IMR-90 (cell line): ENCODE measurements at regions not wholly inside any gene's neighbourhood (a gene's known extent, or its start where the extent isn't known, plus 50 kb on each side); places are given as distances from the start of the nearest gene placed in this dataset.

ENCODE experiments used
- ATAC-seq: fragments of 200-7000 bp; cut with Tn5 transposase; 2 replicates; pipeline ENCODE4 v1.9.1; 2020; ENCODE audit warnings: low read depth, mild to moderate bottlenecking, moderate library complexity
- BruUV-seq: library from RNA; stranded (reverse); fragments of 400-500 nt; replicated peaks from 2 replicates; lab custom pipeline; 2021; lab: Mats Ljungman, UMichigan
- CTCF ChIA-PET: fragments of 300-600 bp; formaldehyde crosslinking; extraction: SDS; loops from one replicate; lab custom pipeline; 2021; ENCODE audit warnings: antibody characterized with exemption; lab: Yijun Ruan, JAX
- POLR2A ChIA-PET: fragments of 300-600 bp; sonication (Branson Sonifier 250); formaldehyde crosslinking; loops from one replicate; lab custom pipeline; 2022; ENCODE audit warnings: antibody characterized with exemption; ENCODE audit not compliant: unreplicated experiment; lab: Charles Lee
- DNase-seq: peaks from one replicate; pipeline ENCODE4 v3.0.0; 2013
- H2AFZ ChIP-seq: replicated peaks from 2 replicates; pipeline ENCODE3; 2013; ENCODE audit warnings: low read length, mild to moderate bottlenecking; ENCODE audit not compliant: poor library complexity
- H2AK5ac ChIP-seq: 2 replicates; pipeline ENCODE4 v1.6.1; 2013; ENCODE audit warnings: low read depth, low read length, inconsistent platforms
- H2AK9ac ChIP-seq: replicated peaks from 2 replicates; pipeline ENCODE3; 2013; ENCODE audit warnings: mild to moderate bottlenecking, low read depth, low read length, moderate library complexity; ENCODE audit not compliant: poor library complexity
- H2BK120ac ChIP-seq: 2 replicates; pipeline ENCODE4 v1.6.1; 2013; ENCODE audit warnings: low read depth, low read length, inconsistent platforms
- H2BK15ac ChIP-seq: 3 replicates; pipeline ENCODE4 v1.6.1; 2013; ENCODE audit warnings: low read depth, low read length, inconsistent platforms
- H2BK20ac ChIP-seq: 2 replicates; pipeline ENCODE4 v1.6.1; 2013; ENCODE audit warnings: low read depth, mild to moderate bottlenecking, inconsistent platforms, low read length, moderate library complexity
- H2BK5ac ChIP-seq: 2 replicates; pipeline ENCODE4 v1.6.1; 2013; ENCODE audit warnings: mild to moderate bottlenecking, low read depth, low read length, inconsistent platforms; ENCODE audit not compliant: poor library complexity, severe bottlenecking
- H3K14ac ChIP-seq: replicated peaks from 2 replicates; pipeline ENCODE4 v1.6.1; 2013; ENCODE audit warnings: low read depth, low read length, inconsistent platforms
- H3K18ac ChIP-seq: 2 replicates; pipeline ENCODE4 v1.6.1; 2013; ENCODE audit warnings: low read depth, low read length, control low read depth
- H3K23ac ChIP-seq: 2 replicates; pipeline ENCODE4 v1.6.1; 2013; ENCODE audit warnings: low read depth, low read length, inconsistent platforms
- H3K27ac ChIP-seq: 2 replicates; pipeline ENCODE4 v1.5.1; 2013; ENCODE audit warnings: mild to moderate bottlenecking, control low read depth, low read length; ENCODE audit not compliant: insufficient read depth
- H3K27me3 ChIP-seq: 2 replicates; pipeline ENCODE4 v1.6.1; 2013; ENCODE audit warnings: low read length; ENCODE audit not compliant: control insufficient read depth, insufficient read depth
- H3K36me3 ChIP-seq: 2 replicates; pipeline ENCODE4 v1.6.1; 2013; ENCODE audit warnings: low read length, mixed read lengths; ENCODE audit not compliant: control insufficient read depth, insufficient read depth
- H3K4ac ChIP-seq: 2 replicates; pipeline ENCODE4 v1.6.1; 2013; ENCODE audit warnings: low read depth, low read length, inconsistent platforms
- H3K4me1 ChIP-seq: 2 replicates; pipeline ENCODE4 v1.6.1; 2013; ENCODE audit warnings: low read length, mixed read lengths; ENCODE audit not compliant: control insufficient read depth, insufficient read depth
- H3K4me2 ChIP-seq: 2 replicates; pipeline ENCODE4 v1.6.1; 2013; ENCODE audit warnings: low read depth, mild to moderate bottlenecking, control low read depth, low read length, moderate library complexity
- H3K4me3 ChIP-seq: 2 replicates; pipeline ENCODE4 v1.5.1; 2013; ENCODE audit warnings: low read depth, mild to moderate bottlenecking, control low read depth, low read length, moderate library complexity; ENCODE audit not compliant: insufficient read depth
- H3K56ac ChIP-seq: 2 replicates; pipeline ENCODE4 v1.6.1; 2013; ENCODE audit warnings: low read length, inconsistent platforms; ENCODE audit not compliant: insufficient read depth; ENCODE audit errors: extremely low read depth
- H3K79me1 ChIP-seq, 2 experiments: 2 replicates each; pipeline ENCODE4 v1.6.1; 2013; ENCODE audit warnings: low read length in 2 of 2, inconsistent platforms in 1 of 2, low read depth in 1 of 2
- H3K9ac ChIP-seq: 2 replicates; pipeline ENCODE4 v1.6.1; 2013; ENCODE audit warnings: low read depth, low read length, control low read depth
- H3K9me1 ChIP-seq: 2 replicates; pipeline ENCODE4 v1.6.1; 2013; ENCODE audit warnings: low read length, inconsistent platforms; ENCODE audit not compliant: insufficient read depth
- H3K9me3 ChIP-seq: 2 replicates; pipeline ENCODE4 v1.6.1; 2013; ENCODE audit warnings: low read length; ENCODE audit not compliant: control insufficient read depth, insufficient read depth
- H4K20me1 ChIP-seq: 2 replicates; pipeline ENCODE4 v1.6.1; 2013; ENCODE audit warnings: low read length, inconsistent platforms; ENCODE audit not compliant: insufficient read depth
- H4K5ac ChIP-seq: 2 replicates; pipeline ENCODE4 v1.6.1; 2013; ENCODE audit warnings: mild to moderate bottlenecking, low read depth, low read length, control low read depth
- H4K8ac ChIP-seq, 2 experiments: 2 replicates each; pipeline ENCODE4 v1.6.1; 2013; ENCODE audit warnings: low read depth in 2 of 2, low read length in 2 of 2, control low read depth in 1 of 2, inconsistent platforms in 1 of 2
- H4K91ac ChIP-seq: 2 replicates; pipeline ENCODE4 v1.6.1; 2013; ENCODE audit warnings: low read depth, low read length, inconsistent platforms; ENCODE audit not compliant: insufficient read depth
- BHLHE40 ChIP-seq: fragments of 150-350 bp; IDR thresholded peaks from 2 replicates; pipeline ENCODE4 v1.6.1; 2016; ENCODE audit warnings: mild to moderate bottlenecking, low read depth, low read length
- CEBPB ChIP-seq: IDR thresholded peaks from 2 replicates; pipeline ENCODE4 v1.6.1; 2012; ENCODE audit warnings: low read depth, low read length, improper control_type of control experiment
- CHD1 ChIP-seq: IDR thresholded peaks from 2 replicates; pipeline ENCODE4 v1.6.1; 2012; ENCODE audit warnings: low read depth, low read length, improper control_type of control experiment
- ELK1 ChIP-seq: fragments of 150-350 bp; IDR thresholded peaks from 2 replicates; pipeline ENCODE4 v1.6.1; 2016; ENCODE audit warnings: low read depth, mild to moderate bottlenecking, low read length, moderate library complexity, borderline replicate concordance
- FOS ChIP-seq: fragments of 150-350 bp; IDR thresholded peaks from 2 replicates; pipeline ENCODE4 v1.6.1; 2016; ENCODE audit warnings: low read depth, low read length
- MAFK ChIP-seq: IDR thresholded peaks from 2 replicates; pipeline ENCODE4 v1.6.1; 2012; ENCODE audit warnings: low read depth, low read length, improper control_type of control experiment
- MAZ ChIP-seq: IDR thresholded peaks from 2 replicates; pipeline ENCODE4 v1.6.1; 2012; ENCODE audit warnings: low read depth, mild to moderate bottlenecking, low read length, improper control_type of control experiment, moderate library complexity, borderline replicate concordance
- MXI1 ChIP-seq: IDR thresholded peaks from 2 replicates; pipeline ENCODE4 v1.6.1; 2012; ENCODE audit warnings: low read depth, mild to moderate bottlenecking, low read length, moderate library complexity, borderline replicate concordance
- NFE2L2 ChIP-seq: fragments of 150-350 bp; IDR thresholded peaks from 2 replicates; pipeline ENCODE4 v1.6.1; 2016; ENCODE audit warnings: low read depth, mild to moderate bottlenecking, low read length
- POLR2A ChIP-seq: IDR thresholded peaks from 2 replicates; pipeline ENCODE4 v1.6.1; 2012; ENCODE audit warnings: mild to moderate bottlenecking, low read depth, low read length
- RAD21 ChIP-seq: IDR thresholded peaks from 2 replicates; pipeline ENCODE4 v1.6.1; 2012; ENCODE audit warnings: low read length, improper control_type of control experiment
- RCOR1 ChIP-seq: IDR thresholded peaks from 2 replicates; pipeline ENCODE4 v1.6.1; 2012; ENCODE audit warnings: mild to moderate bottlenecking, low read length, improper control_type of control experiment; ENCODE audit not compliant: insufficient replicate concordance
- RFX5 ChIP-seq: IDR thresholded peaks from 2 replicates; pipeline ENCODE4 v1.8.0; 2012; ENCODE audit warnings: low read depth, mild to moderate bottlenecking, low read length, moderate library complexity
- SMC3 ChIP-seq: fragments of 150-350 bp; IDR thresholded peaks from 2 replicates; pipeline ENCODE4 v1.6.1; 2016; ENCODE audit warnings: low read depth, mild to moderate bottlenecking, antibody characterized with exemption, low read length, moderate library complexity
- WGBS, 2 experiments: methylation state at CpG; one replicate each; pipeline versions ENCODE4 v1.1.5 to v1.1.7; 2013; ENCODE audit warnings: missing lambda C conversion rate in 2 of 2; ENCODE audit not compliant: insufficient read length in 1 of 2; ENCODE audit errors: extremely low coverage in 2 of 2; 5-methylcytosine and 5-hydroxymethylcytosine counted together
- dilution Hi-C: fragments of 300-500 bp; cut with HindIII; formaldehyde crosslinking; loops from one replicate; pipeline ENCODE4 v1.14.3; 2018; ENCODE audit warnings: low sequenced_read_pairs; ENCODE audit not compliant: unreplicated experiment
- in situ Hi-C: fragments of 300-500 bp; cut with MboI; formaldehyde crosslinking; loops from 3 replicates; pipeline ENCODE4 v1.14.3; 2019; ENCODE audit warnings: low sequenced_read_pairs, inconsistent platforms, mixed read lengths
- intact Hi-C: fragments of 100-400 bp; cut with micrococcal nuclease; formaldehyde crosslinking; loops from 2 replicates; pipeline ENCODE4 v1.10.0; 2022
- TF ChIP-seq, protein P1 (sequence below): fragments of 150-350 bp; IDR thresholded peaks from 2 replicates; pipeline ENCODE4 v1.6.1; 2017; ENCODE audit warnings: mild to moderate bottlenecking, antibody characterized with exemption, low read length, low read depth
- TF ChIP-seq, protein P2 (sequence below): conservative IDR thresholded peaks from 2 replicates; pipeline ENCODE4 v1.5.1; 2012; ENCODE audit warnings: mild to moderate bottlenecking, low read depth, low read length, improper control_type of control experiment

- no peak for ATAC-seq
- CTCF ChIA-PET = no interaction called here
- H4K8ac ChIP-seq = no peak overlapping the region
Observed at GRCh38 chr3:181432992-181433391, 278.7 kb upstream of the SOX2 start.

More at GRCh38 chr3:181432992-181433391, 278.7 kb upstream of the SOX2 start:
- intact Hi-C loops (no loop called here), in situ Hi-C loops (no loop called here), dilution Hi-C loops (no loop called here)
- Histone ChIP-seq H4K91ac (no peak overlapping the region), H2BK20ac (no peak overlapping the region), H4K5ac (no peak overlapping the region), H2BK120ac (no peak overlapping the region), H3K9me3 (peaks cover 4% of the 10 kb centered on the region), H3K36me3 (no peaks in the 10 kb centered on the region), H3K27ac (no peak overlapping the region), H3K27me3 (no peaks in the 10 kb centered on the region), H2BK15ac (no peak overlapping the region), H2BK5ac (no peak overlapping the region), H3K4me2 (no peak overlapping the region), H3K4ac (no peak overlapping the region), H3K56ac (no peak overlapping the region), H3K4me3 (no peak overlapping the region), H3K4me1 (no peaks in the 10 kb centered on the region), H3K18ac (no peak overlapping the region), H4K20me1 (no peaks in the 10 kb centered on the region), H3K23ac (no peak overlapping the region), H2AK5ac (no peak overlapping the region), H2AK9ac (no peak overlapping the region), H3K9ac (no peak overlapping the region), H3K79me1 (no peaks in the 10 kb centered on the region), H2AFZ (no peak overlapping the region), H3K9me1 (no peaks in the 10 kb centered on the region), H3K14ac (no peak overlapping the region)
- DNase-seq = no peak
- no TSS peak for BruUV-seq
- POLR2A ChIA-PET = no interaction called here
- no CpG with 5 or more reads among the region's 4 CpGs for WGBS, 2 experiments
- TF ChIP-seq FOS (no peak), SMC3 (no peak), MAFK (no peak), NFE2L2 (no peak), CEBPB (no peak), ELK1 (no peak), RAD21 (no peak), POLR2A (no peak), BHLHE40 (no peak), CHD1 (no peak), MXI1 (no peak), RCOR1 (no peak), RFX5 (no peak), MAZ (no peak)
- TF ChIP-seq, protein P1, sequence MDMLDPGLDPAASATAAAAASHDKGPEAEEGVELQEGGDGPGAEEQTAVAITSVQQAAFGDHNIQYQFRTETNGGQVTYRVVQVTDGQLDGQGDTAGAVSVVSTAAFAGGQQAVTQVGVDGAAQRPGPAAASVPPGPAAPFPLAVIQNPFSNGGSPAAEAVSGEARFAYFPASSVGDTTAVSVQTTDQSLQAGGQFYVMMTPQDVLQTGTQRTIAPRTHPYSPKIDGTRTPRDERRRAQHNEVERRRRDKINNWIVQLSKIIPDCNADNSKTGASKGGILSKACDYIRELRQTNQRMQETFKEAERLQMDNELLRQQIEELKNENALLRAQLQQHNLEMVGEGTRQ = no peak
- TF ChIP-seq, protein P2, sequence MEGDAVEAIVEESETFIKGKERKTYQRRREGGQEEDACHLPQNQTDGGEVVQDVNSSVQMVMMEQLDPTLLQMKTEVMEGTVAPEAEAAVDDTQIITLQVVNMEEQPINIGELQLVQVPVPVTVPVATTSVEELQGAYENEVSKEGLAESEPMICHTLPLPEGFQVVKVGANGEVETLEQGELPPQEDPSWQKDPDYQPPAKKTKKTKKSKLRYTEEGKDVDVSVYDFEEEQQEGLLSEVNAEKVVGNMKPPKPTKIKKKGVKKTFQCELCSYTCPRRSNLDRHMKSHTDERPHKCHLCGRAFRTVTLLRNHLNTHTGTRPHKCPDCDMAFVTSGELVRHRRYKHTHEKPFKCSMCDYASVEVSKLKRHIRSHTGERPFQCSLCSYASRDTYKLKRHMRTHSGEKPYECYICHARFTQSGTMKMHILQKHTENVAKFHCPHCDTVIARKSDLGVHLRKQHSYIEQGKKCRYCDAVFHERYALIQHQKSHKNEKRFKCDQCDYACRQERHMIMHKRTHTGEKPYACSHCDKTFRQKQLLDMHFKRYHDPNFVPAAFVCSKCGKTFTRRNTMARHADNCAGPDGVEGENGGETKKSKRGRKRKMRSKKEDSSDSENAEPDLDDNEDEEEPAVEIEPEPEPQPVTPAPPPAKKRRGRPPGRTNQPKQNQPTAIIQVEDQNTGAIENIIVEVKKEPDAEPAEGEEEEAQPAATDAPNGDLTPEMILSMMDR = no peak
